Mammary epithelial cell (primary cell): ENCODE measurements at regions not wholly inside any gene's neighbourhood (a gene's known extent, or its start where the extent isn't known, plus 50 kb on each side); places are given as distances from the start of the nearest gene placed in this dataset.

Experiments used
- CTCF ChIP-seq, 2 donors: IDR thresholded peaks in 1 of 2; conservative IDR thresholded peaks in 1 of 2; 2 replicates each; pipeline ENCODE4 v1.5.1; 2011 to 2012; ENCODE audit warnings: inconsistent platforms in 2 of 2, low read length in 2 of 2, mild to moderate bottlenecking in 2 of 2, control low read depth in 1 of 2, low read depth in 1 of 2; ENCODE audit not compliant: insufficient read depth in 1 of 2; ENCODE audit errors: extremely low read depth in 1 of 2
- EZH2 ChIP-seq: IDR thresholded peaks from 2 replicates; pipeline ENCODE4 v1.6.1; 2012; ENCODE audit warnings: low read length, inconsistent platforms, borderline replicate concordance

- no peak for TF ChIP-seq CTCF (conservative IDR thresholded peaks at IDR 0.05 in 1 of 2, IDR thresholded peaks at IDR 0.05 in 1 of 2; ENCODE audit: extremely low read depth in 1 of 2, insufficient read depth in 1 of 2, low read depth in 1 of 2, low read length in 2 of 2)
- no peak for TF ChIP-seq EZH2
Measured at GRCh38 chr14:38045461-38045860, 162.2 kb upstream of the SSTR1 start.
